IPS-18c (cell line): ENCODE measurements at regions not wholly inside any gene's neighbourhood (a gene's known extent, or its start where the extent isn't known, plus 50 kb on each side); places are given as distances from the start of the nearest gene placed in this dataset.
"Not testable (repeated sequence)": the region's sequence is repeated elsewhere in the genome, so short reads cannot be mapped to it uniquely, and the experiment has no call there.

Source experiments
- H3K4me3 ChIP-seq: 2 replicates; pipeline ENCODE4 v1.7.0; 2013; ENCODE audit warnings: low read depth, mild to moderate bottlenecking, low read length, moderate library complexity; ENCODE audit not compliant: insufficient read depth
- H3K9me3 ChIP-seq: one replicate; pipeline ENCODE4 v1.6.1; 2013; ENCODE audit warnings: mild to moderate bottlenecking, low read length, moderate library complexity; ENCODE audit not compliant: control insufficient read depth, insufficient read depth

DNA sequence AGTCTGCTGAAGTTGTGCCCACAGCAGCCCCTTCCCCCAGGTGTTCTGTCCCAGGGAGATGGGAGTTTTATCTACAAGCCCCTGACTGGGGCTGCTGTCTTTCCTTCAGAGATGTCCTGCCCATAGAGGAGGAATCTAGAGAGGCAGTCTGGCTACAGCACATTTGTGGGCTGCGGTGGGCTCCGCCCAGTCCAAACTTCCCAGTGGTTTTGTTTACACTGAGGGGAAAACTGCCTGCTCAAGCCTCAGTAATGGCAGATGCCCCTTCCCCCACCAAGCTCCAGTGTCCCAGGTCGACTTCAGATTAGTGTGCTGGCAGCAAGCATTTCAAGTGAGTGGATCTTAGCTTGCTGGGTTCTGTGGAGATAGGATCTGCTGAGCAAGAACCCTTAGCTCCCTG, 267.4 kb upstream of the RAI14 start:
- H3K9me3 ChIP-seq, H3K4me3 ChIP-seq: not testable (repeated sequence)

DNA sequence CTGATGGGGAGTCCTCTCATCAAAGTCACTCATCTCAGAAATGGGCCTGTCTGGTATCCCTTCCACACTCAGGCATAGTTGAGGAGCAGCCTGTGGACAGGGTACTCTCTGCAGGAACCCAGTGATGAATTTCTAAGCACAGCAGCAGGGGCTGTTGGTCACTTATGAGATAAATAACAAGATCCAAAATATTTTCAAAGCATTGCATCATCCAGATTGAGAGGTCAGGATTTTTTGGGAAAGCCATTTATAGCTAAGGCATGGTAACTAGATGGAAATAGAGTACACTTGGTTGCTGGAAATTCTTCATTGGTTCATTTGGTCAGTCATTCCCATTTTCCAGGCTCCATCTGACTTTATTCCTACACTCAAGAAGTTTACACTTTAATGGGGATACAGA, 246.8 kb upstream of the RAI14 start:
- Histone ChIP-seq H3K4me3 (no peak overlapping the region), H3K9me3 (peaks cover 5% of the 10 kb centered on the region)

DNA sequence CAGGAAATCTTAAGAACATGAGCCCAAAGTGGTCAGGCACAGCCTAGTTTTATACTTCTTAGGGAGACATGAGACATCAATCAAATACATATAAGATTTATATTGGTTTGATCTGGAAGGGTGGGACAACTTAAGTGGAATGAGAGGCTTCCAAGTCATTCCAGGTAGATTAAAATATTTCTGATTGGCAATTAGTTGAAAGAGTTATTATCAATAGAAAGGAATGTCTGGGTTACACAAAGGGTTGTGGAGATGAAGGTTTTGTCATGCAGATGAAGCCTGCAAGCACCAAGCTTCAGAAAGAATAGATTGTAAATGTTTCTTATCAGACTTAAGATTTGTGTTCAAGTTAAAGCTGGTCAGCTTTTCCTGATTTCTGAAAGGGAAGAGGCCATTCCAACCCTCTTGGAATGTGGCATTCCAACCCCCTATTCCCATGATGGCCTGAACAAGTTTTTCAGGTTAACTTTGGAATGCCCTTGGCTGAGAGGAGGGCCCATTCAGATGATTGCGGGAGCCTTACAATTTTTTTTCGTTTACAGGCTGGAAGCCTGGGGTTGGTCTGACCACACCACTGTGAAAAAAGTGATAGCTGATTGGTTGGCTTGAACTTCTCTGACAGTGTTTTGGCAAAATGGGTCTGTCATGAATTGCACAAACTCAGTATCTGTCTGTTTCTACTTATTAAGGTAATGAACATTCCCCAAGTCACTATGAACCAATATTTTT, 245.6 kb upstream of the RAI14 start:
- Histone ChIP-seq H3K4me3 (no peak overlapping the region), H3K9me3 (peaks cover 5% of the 10 kb centered on the region)

DNA sequence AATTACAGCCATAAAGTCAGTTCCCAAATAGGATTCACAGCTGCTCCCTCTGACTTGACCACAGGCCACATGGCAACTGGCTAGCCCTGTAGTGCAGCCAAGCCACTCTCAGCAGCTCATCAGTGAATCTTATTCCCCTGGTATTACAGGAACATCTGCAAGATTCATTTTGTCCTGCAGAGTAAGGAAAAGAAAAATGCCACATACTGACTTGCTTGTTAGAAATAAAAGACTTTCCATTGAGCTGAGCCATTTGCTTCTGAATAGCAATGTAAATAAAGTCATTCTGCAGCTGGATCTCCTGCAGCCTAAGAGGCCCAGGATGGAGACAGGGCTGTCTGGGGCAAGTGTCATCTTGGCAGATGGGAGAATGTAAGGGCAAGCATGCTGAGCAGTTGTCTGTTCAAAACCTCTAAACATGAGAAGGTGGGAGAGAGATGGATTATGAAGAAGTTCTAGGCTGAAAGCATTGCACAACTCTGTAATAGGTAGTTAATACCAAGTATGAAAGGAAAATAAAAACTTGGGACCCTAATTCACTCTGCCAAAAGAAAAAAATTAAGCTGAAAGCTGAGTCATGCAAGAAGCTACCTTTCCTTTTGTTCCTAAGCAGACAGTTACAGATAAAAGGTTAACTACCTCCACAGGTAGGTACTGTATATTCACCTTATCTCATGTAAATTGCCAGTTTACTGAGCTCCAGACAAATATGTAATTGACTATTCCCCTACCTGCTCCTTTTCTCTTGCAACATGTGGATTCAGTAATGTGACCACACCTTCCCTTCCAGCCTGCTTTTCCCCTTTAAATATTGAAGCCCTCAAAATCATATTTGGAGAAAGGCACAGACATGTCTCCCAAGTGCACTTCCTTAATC, 244.4 kb upstream of the RAI14 start:
- H3K4me3 ChIP-seq = no peak overlapping the region

DNA sequence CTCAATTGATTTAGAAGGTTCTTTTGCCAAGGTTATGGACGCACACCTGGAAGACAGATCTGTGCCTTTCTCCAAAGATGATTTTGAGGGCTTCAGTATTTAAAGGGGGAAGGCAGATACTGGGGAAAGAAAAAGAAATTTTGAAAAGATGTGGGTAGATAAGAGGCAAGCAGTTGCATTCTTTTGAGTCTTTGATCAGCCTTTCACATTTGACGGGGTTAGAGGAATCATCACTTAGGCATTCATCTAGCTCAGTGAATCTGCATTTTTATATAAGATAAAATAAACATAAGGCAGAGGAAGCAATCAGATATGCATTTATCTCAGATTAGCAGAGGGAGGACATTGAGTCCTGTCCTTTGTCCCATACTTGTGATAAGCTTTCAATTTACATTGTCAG, 243.4 kb upstream of the RAI14 start:
- Histone ChIP-seq H3K4me3 (no peak overlapping the region), H3K9me3 (peaks cover 5% of the 10 kb centered on the region)

More for the DNA sequence above, 244.4 kb upstream of the RAI14 start:
- peaks cover 5% of the 10 kb centered on the region for H3K9me3 ChIP-seq

DNA sequence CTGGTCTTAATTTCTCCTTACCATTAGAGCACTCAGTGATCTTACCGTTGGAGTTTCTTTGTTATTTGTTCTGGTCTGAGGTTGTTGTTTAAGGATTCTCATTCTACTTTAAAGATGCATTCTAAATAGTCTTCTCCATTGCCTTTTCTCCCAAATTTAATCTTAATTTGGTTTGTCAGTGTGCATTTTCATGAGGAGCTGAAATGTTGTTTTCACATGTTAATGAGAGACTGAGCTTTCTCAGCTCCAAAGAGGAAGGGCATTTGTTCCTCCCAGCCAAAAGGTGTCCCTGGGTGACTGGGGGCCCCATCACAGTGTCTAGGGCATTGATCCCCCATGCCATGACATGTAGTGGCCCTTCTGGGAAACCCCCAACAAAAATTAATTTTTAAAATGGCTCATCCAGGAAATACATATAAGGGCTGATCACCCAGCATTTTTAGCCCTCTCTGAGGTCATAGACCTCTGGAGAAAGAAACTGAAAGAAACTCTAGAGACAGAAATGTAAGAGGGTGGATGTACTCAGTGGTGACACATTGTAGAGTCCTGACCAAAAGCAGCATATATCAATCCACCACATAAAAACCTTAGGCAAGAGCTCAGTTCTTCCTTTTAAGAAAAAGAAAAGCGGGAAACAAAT, 240.4 kb upstream of the RAI14 start:
- Histone ChIP-seq H3K4me3 (no peak overlapping the region), H3K9me3 (peaks cover 4% of the 10 kb centered on the region)

DNA sequence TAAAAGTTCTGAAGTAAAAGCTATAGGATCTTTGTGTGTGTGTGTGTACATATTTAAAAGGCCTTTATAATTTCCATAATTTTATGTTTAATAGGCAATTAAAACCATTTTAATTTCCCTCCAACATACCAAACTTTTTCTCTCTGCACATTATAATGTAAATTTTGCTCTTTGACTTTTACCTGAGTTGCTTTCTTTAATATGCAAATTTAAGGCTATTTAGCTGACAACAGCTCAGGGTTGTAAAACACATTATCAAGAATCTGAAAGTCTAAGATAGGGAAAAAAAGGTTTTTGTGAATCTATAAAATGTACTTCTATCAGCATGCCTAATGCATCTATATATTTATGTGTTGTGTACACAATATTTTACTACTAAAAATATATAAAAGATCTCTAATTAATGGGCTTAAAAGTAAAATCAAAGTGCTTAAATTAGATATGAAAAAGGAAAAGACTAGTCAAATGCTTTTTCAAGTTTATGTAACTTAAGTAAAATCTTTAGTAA, 239.6 kb upstream of the RAI14 start:
- no peak overlapping the region for H3K4me3 ChIP-seq
- peaks cover 5% of the 10 kb centered on the region for H3K9me3 ChIP-seq

GRCh38 chr5:34420191-34420590, 235.9 kb upstream of the RAI14 start:
- H3K4me3 ChIP-seq = not testable (repeated sequence)
- peaks cover 13% of the 10 kb centered on the region for H3K9me3 ChIP-seq

- no peak overlapping the region for H3K4me3 ChIP-seq
- peaks cover 4% of the 10 kb centered on the region for H3K9me3 ChIP-seq
These were observed 219.2 kb upstream of the RAI14 start for GRCh38 chr5:34436761-34437501.

DNA sequence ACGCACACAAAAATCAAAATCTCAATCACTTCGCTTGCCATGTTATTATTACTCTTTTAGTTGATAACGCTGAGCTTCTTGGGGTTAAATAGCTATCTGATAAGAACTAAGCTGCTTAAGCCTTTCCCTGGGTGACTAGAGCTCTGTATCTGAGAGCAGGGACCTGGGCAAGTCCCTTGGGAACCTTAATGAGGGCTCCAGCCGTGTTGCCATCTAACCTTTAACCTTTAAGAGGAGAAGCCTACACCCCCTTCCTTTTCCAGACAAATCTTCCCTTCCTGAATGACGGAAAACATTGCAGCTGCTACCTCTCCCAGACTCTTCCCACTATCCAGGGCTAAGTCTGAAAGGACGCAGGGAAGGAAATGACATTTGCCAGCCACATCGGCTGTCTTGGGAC, 216.5 kb upstream of the RAI14 start:
- no peak overlapping the region for H3K4me3 ChIP-seq
- H3K9me3 ChIP-seq = peaks cover 2% of the 10 kb centered on the region

DNA sequence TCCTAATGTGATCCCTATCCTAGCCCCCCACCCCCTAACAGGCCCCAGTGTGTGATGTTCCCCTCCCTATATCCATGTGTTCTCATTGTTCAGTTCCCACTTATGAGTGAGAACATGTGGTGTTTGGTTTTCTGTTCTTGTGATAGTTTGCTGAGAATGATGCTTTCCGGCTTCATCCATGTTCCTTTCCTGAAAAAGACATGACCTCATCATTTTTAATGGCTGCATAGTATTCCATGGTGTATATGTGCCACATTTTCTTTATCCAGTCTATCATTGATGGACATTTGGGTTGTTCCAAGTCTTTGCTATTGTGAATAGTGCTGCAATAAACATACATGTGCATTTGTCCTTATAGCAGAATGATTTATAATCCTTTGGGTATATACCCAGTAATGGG, 214.4 kb upstream of the RAI14 start:
- not testable (repeated sequence) for H3K4me3 ChIP-seq, H3K9me3 ChIP-seq

DNA sequence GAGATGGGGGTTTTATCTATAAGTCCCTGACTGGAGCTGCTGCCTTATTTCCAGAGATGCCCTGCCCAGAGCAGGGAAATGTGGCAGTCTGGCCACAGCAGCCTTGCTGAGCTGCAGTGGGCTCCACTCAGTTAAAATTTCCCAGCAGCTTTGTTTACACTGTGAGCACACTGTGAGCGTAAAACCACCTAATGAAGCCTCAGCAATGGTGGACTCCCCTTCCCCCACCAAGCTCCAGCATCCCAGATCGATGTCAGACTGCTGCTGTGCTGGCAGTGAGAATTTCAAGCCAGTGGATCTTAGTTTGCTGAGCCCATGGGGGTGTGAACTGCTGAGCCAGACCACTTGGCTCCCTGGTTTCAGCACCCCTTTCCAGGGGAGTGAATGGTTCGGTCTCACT, 208.7 kb upstream of the RAI14 start:
- no peaks in the 10 kb centered on the region for H3K9me3 ChIP-seq
- no peak overlapping the region for H3K4me3 ChIP-seq

DNA sequence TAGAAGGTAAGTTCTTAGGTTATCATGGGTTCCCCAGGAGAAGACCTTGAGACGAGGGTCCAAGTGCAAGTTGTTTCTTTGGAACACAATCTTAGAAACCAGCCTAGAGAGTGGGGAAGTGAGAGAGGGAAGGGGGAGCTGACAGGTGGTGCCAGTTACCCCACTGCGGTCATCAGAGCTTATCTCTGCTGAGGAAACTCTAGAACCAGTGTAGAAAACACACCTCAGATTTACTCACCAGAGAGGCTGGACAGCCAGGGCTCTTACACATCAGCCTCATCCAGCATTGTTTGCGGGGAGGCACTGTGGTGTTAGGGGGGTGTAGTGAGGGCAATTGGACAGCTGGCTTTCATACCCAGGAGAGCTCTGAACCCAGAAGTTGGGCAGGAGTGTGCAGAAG, 206.5 kb upstream of the RAI14 start:
- Histone ChIP-seq H3K4me3 (no peak overlapping the region; the same call in 1 of the 2 replicates), H3K9me3 (no peaks in the 10 kb centered on the region)

- Histone ChIP-seq H3K9me3 (no peaks in the 10 kb centered on the region), H3K4me3 (no peak overlapping the region)
These were observed 205.8 kb upstream of the RAI14 start for GRCh38 chr5:34450338-34450737.

GRCh38 chr5:34452170-34452828, 203.8 kb upstream of the RAI14 start:
- Histone ChIP-seq H3K9me3 (no peaks in the 10 kb centered on the region), H3K4me3 (no peak overlapping the region)

DNA sequence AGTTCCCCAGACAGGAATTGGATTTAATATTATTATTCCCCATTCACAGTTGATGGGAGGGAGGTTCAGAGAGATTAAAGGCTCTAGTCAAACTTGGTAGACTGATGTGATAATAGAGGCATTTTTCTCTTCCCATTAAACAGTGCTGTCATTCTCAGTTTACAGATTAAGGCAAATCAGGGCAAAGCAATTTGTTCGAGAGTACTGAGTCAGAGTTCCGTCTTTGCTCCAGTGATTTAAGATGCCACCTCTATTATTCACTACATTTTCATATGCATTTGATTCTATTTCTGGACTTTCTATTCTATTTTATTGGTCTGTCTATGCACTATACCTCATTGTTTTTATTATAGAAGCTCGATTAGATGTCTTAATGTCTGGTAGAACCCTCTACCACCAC, 201.0 kb upstream of the RAI14 start:
- Histone ChIP-seq H3K4me3 (no peak overlapping the region), H3K9me3 (no peaks in the 10 kb centered on the region)

DNA sequence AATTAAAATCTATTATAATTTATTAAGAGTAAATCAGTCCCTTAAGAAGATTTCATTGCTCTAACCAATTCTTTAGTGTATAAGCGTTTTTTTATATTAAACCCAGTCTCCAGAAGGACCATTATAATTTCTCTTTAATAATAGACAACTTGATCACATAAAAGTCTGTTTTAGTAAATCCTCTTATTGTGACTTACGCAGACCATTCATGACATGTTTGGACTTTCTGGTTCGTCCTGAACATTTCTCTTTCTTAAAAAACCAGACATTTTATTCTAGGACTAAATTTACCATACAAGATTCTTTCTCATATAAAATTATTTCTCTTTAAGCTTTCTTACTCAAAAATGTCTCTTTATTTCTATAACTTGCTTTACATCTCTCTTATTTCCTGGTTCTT, 196.2 kb upstream of the RAI14 start:
- H3K4me3 ChIP-seq = no peak overlapping the region
- no peaks in the 10 kb centered on the region for H3K9me3 ChIP-seq
